Fibroblast of the aortic adventitia (primary cell): ENCODE measurements at regions not wholly inside any gene's neighbourhood (a gene's known extent, or its start where the extent isn't known, plus 50 kb on each side); places are given as distances from the start of the nearest gene placed in this dataset. TPM values are rescaled to one million over a fixed set of nuclear protein-coding genes. Genes with fewer than 3 reads are reported as not detected.

Experiments
- DNase-seq: peaks from one replicate; pipeline ENCODE4 v3.0.0-alpha.2; 2010; ENCODE audit warnings: low read depth
- H3K4me3 ChIP-seq: 2 replicates; pipeline ENCODE4 v1.5.1; 2011; ENCODE audit warnings: low read depth, mild to moderate bottlenecking, control low read depth, low read length, moderate library complexity
- small RNA-seq: library from RNA; depleted of rRNA; stranded (forward); fragments of <200 nt; gene quantifications from one replicate; pipeline ENCODE3, GENCODE V24; 2012
- TF ChIP-seq, protein P1 (sequence below): IDR thresholded peaks from 2 replicates; pipeline ENCODE4 v1.5.1; 2011; ENCODE audit warnings: mild to moderate bottlenecking, low read length, control low read depth, inconsistent platforms; ENCODE audit not compliant: insufficient read depth

DNA sequence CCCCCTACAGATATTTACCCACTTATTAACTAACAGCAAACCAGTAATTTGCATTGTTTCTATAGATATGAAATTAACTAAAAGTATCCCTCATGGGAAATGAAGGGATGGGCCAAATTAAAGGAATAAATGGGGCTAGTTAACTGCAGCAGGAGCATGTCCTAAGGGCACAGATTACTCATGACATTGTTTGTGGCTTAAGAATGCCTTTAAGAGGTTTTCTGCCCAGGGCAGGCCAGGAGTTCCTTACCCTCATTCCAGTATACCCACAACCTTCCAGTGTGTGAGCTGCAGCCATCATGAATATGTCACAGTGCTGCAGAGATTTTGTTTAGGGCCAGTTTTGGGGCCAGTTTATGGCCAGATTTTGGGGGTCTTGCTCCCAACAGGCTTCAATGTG is 1101.9 kb downstream of the PRIM2 start:
- TF ChIP-seq, protein P1, sequence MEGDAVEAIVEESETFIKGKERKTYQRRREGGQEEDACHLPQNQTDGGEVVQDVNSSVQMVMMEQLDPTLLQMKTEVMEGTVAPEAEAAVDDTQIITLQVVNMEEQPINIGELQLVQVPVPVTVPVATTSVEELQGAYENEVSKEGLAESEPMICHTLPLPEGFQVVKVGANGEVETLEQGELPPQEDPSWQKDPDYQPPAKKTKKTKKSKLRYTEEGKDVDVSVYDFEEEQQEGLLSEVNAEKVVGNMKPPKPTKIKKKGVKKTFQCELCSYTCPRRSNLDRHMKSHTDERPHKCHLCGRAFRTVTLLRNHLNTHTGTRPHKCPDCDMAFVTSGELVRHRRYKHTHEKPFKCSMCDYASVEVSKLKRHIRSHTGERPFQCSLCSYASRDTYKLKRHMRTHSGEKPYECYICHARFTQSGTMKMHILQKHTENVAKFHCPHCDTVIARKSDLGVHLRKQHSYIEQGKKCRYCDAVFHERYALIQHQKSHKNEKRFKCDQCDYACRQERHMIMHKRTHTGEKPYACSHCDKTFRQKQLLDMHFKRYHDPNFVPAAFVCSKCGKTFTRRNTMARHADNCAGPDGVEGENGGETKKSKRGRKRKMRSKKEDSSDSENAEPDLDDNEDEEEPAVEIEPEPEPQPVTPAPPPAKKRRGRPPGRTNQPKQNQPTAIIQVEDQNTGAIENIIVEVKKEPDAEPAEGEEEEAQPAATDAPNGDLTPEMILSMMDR: no peak
- no peak overlapping the region for H3K4me3 ChIP-seq
- DNase-seq: no peak

Small RNAs in the stretch of these regions (small RNA-seq; reads per million reads assigned to genes)
- gene AL603755.1: not detected
